Urinary bladder (tissue), 3 donors: ENCODE measurements at regions not wholly inside any gene's neighbourhood (a gene's known extent, or its start where the extent isn't known, plus 50 kb on each side); places are given as distances from the start of the nearest gene placed in this dataset.
"Not testable (repeated sequence)": the region's sequence is repeated elsewhere in the genome, so short reads cannot be mapped to it uniquely, and the experiment has no call there.

Source experiments
- DNase-seq: peaks from one replicate; pipeline ENCODE4 v3.0.0-alpha.2; 2015; ENCODE audit errors: extremely low spot score
- H3K27ac ChIP-seq: one replicate; pipeline ENCODE4 v1.5.1; 2013; ENCODE audit warnings: low read depth, mild to moderate bottlenecking, moderate library complexity
- H3K36me3 ChIP-seq: one replicate; pipeline ENCODE4 v1.6.1; 2013; ENCODE audit warnings: mild to moderate bottlenecking, moderate library complexity; ENCODE audit not compliant: insufficient read depth
- H3K4me1 ChIP-seq: one replicate; pipeline ENCODE4 v1.6.1; 2013; ENCODE audit warnings: mild to moderate bottlenecking, moderate library complexity; ENCODE audit not compliant: insufficient read depth
- H3K4me3 ChIP-seq: one replicate; pipeline ENCODE4 v1.5.1; 2013; ENCODE audit warnings: low read depth, low read length
- WGBS: extraction: QIAGEN DNeasy Blood & Tissue Kit; methylation state at CpG from one replicate; pipeline ENCODE4 v1.1.7; 2013; 5-methylcytosine and 5-hydroxymethylcytosine counted together
- donor health status: healthy with polysubstance abuse.
- donor health status: healthy.

DNA sequence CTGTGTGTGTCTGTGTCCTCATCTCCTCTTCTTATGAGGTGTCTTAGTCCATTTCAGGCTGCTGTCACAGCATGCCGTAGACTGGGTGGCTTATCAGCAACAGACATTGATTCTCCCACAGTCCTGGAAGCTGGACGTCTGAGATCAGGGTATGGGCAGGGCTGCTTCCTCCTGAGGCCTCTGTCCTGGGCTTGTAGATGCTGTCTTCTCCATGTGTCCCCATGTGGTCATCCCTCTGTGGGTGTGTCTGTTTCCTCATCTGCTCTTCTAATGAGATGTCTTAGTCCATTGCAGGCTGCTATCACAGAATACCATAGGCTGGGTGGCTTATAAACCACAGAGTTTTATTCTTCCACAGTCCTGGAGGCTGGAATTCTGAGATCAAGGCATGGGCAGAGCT is 205.0 kb upstream of the USP9Y start:
- 69% methylated on average over 2 of the region's 2 CpGs for WGBS

DNA sequence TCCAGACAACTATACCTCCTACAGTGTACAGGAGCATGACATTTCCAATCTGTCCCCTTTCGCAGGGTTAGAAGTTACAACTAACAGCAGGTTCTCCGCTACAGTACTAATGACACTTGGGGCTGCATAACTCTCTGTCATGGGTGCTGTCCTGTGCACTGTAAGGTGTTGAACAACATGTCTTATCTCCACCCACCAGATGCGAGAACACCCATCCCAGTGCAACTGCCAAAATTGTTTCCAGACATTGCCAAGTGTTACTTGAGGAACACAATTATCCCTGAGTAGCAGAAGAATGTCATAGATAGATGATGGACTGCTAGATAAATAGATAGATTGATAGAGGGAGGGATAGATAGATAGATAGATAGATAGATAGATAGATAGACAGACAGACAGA is 200.9 kb upstream of the USP9Y start:
- H3K27ac ChIP-seq = no peak overlapping the region
- H3K36me3 ChIP-seq = no peaks in the 10 kb centered on the region
- no peak for DNase-seq
- WGBS = 87% methylated on average over 3 of the region's 3 CpGs
- no peaks in the 10 kb centered on the region for H3K4me1 ChIP-seq
- H3K4me3 ChIP-seq = no peak overlapping the region

More for the DNA sequence above, 205.0 kb upstream of the USP9Y start:
- Histone ChIP-seq H3K4me3 (no peak overlapping the region), H3K36me3 (no peaks in the 10 kb centered on the region), H3K27ac (no peak overlapping the region), H3K4me1 (no peaks in the 10 kb centered on the region)
- no peak for DNase-seq

DNA sequence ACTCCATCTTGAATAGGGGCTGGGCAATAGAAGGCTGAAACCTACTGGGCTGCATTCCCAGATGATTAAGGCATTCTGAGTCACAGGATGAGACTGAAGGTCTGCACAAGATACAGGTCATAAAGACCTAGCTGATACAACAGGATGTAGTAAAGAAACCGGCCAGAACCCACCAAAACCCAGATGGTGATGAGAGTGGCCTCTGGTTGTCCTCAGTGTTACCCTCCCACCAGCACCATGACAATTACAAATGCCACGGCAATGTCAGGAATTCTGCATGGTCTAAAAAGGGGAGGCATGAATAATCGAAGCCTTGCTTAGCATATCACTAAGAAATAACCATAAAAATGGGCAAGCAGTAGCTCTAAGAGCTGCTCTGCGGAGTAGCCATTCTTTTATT is 197.0 kb upstream of the USP9Y start:
- not testable (repeated sequence) for H3K4me3 ChIP-seq

DNA sequence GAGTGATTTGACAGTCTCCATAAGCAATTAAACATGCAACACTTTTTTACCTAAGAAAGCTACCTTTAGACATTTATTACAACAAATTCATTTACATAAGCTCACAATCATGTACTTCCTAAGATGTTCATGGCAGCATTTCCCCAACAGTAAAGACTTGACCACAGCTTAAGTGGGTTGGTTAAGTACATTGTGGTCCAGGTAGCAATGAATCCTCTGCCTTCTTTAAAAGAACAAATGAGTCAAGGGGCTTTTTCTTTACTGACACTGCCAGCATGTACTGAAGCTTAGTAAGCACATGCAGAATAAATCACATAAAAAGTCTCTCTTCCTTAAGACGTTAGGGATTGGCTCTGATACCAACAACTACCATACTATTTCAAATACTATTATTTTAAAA is 183.7 kb upstream of the USP9Y start:
- no peak for DNase-seq
- no peak overlapping the region for H3K4me3 ChIP-seq
- no peaks in the 10 kb centered on the region for H3K36me3 ChIP-seq
- H3K27ac ChIP-seq = no peak overlapping the region
- no peaks in the 10 kb centered on the region for H3K4me1 ChIP-seq
- 38% methylated on average over 1 of the region's 1 CpG for WGBS

More for the DNA sequence above, 197.0 kb upstream of the USP9Y start:
- not testable (repeated sequence) for H3K27ac ChIP-seq, H3K4me1 ChIP-seq, H3K36me3 ChIP-seq, DNase-seq
- 59% methylated on average over 4 of the region's 4 CpGs for WGBS

DNA sequence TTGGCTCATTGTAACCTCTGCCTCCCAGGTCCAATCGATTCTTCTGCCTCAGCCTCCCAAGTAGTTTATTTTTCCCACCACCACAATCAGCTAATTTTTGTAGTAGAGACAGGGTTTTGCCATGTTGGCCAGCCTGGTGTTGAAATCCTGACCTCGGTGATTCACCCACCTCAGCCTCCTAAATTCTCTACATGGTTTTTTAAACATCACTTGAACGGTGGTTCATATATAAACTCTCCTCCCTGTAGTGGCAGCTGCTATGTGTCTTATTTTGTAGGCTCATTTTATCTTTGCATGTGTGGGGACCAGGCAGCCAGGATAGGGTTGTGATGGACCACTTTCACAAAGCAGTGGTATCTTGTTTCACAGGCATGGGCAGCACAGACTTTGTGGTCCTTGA is 175.8 kb upstream of the USP9Y start:
- Histone ChIP-seq H3K36me3 (no peaks in the 10 kb centered on the region), H3K27ac (no peak overlapping the region), H3K4me1 (no peaks in the 10 kb centered on the region), H3K4me3 (no peak overlapping the region)
- no peak for DNase-seq
- 34% methylated on average over 3 of the region's 3 CpGs for WGBS

DNA sequence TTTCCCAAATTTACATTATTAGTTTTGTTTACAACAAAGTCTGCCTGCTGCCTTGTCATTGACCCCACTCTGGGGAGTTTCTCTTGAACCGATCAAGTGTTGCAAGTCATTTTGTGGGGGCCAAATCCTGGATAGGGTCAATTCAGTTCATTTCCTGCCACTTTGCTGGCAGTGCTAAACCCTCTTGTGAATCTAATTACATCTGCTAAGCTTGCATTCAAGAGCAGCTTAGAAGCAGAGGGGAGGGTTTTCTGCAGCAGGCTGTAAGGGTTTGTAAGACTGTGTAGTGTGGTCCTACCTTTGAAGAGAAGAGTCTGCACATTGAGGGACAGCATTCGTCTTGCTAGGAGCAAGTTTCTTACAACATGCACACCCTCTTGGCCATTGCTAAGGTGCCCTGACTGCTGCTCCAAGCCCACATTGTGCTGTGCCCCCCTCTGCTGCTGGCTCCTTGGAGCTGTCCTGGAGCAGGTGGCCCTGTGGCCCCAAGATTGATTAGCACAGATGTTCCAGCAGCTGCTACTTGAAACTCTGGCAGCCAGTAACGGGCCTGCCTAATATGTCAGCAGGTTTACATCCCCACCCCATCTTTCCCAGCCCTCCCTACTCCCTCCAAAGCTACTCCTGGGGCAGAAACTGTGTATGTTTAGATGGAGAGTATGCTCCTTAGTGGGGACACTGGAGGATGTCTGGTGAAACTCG is 174.5 kb upstream of the USP9Y start:
- H3K27ac ChIP-seq = no peak overlapping the region
- H3K36me3 ChIP-seq = no peaks in the 10 kb centered on the region
- 18% methylated on average over 4 of the region's 4 CpGs for WGBS
- DNase-seq = no peak
- no peaks in the 10 kb centered on the region for H3K4me1 ChIP-seq
- no peak overlapping the region for H3K4me3 ChIP-seq

DNA sequence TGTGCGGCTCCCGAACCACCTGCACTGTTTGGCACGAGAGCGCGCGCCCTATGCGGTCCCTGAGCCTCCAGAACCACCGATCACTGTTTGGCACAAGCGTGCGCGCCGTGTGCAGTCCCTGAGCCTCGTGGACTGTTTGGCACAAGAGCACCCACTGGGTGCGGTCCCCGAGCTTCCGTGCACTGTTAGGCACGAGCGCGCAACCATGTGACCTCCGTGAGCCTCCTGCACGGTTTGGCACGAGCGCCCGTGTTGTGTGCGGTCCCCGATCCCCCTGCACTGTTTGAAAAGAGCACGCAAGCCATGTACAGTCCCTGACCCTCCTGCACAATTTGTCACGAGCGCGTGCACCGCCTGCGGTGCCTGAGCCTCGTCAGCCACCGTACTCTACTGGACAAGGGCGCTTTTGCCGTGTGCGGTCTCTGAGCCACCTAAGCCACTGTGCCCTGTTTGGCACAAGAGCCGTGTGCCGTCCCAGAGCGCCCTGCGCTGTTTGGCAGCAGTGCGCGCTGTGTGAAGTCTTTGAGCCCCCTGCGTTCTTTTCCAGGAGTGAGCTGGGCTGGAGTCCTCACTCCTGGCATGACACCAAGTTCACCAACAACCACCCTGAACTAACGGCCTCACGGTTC is 163.7 kb upstream of the USP9Y start:
- no peak overlapping the region for H3K27ac ChIP-seq
- no peak for DNase-seq

DNA sequence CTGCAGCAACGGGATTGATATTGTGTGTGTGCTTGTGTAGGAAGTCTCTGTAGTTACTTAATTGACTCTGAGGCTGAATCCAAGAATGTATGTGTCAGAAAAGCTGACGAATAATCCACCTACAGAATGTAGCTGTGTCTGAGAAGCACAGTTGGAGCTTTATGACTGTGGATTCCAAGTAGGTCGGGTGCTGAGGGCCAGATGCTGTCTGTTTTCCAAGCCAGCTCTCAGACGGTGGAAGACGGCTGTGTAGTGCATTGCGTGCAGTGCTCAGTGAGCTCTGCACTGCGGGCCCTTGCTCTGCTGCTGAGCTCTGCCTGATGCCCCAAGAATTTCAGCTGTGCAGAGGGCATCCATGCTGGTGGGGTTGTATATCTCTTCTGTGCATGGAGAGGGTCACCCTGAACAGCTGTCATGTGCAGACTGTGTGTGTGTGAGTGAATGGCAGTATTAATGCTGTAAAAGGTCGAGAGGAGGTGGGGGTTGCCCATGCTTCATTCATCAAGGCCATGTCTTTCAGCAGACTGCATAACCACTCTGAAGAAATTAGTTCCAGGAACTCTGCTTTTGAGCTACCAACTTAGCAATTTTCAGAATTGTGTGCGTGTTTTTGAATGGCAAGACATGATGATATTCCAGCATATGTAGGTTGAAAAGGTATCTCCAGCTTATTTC is 154.1 kb upstream of the USP9Y start:
- no peak for DNase-seq
- Histone ChIP-seq H3K27ac (no peak overlapping the region), H3K4me1 (no peaks in the 10 kb centered on the region), H3K36me3 (no peaks in the 10 kb centered on the region), H3K4me3 (no peak overlapping the region)
- WGBS = 47% methylated on average over 9 of the region's 9 CpGs

More for the DNA sequence above, 163.7 kb upstream of the USP9Y start:
- no peaks in the 10 kb centered on the region for H3K36me3 ChIP-seq
- H3K4me3 ChIP-seq = no peak overlapping the region
- WGBS = 5% methylated on average over 46 of the region's 46 CpGs
- H3K4me1 ChIP-seq = no peaks in the 10 kb centered on the region

DNA sequence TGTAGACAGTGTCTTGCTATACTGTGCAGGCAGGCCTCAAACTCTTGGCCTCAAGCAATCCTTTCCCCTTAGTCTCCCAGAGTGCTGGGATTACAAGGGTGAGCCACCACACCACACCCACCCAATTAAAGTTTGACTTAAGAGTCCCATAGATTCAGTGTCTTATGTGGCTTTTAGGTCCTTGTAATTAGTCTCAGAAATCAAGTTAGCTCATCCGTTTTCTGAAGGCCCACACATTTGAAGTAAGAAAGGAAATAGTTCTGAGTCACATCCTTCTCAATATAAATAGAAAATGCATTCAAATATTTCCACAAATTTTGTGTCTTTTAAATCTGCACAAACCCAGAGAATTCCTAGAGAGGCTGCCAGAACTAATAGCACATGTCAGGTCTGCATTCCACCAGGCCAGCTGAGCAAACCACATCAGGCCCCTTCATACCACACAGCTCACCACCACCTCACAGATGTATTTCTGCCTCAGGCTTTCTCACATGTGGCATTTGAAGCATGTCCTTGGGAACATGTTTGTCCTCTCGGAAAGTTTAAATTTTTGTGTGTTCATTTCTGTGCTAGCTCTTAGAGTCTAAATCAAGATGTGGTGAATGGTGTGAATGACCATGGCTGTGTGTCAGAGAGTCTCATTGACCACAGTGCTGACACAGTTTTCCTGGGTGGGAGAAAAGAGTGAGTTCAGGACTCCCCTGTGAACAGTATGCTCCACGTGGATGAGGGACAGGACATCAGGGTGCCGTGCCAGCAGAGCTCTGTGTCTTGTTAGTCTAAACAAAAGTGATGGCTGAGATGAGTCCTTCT is 148.4 kb upstream of the USP9Y start:
- H3K4me1 ChIP-seq = no peaks in the 10 kb centered on the region
- H3K4me3 ChIP-seq = no peak overlapping the region
- no peak overlapping the region for H3K27ac ChIP-seq
- no peaks in the 10 kb centered on the region for H3K36me3 ChIP-seq
- no peak for DNase-seq
- WGBS = 44% methylated on average over 4 of the region's 4 CpGs

DNA sequence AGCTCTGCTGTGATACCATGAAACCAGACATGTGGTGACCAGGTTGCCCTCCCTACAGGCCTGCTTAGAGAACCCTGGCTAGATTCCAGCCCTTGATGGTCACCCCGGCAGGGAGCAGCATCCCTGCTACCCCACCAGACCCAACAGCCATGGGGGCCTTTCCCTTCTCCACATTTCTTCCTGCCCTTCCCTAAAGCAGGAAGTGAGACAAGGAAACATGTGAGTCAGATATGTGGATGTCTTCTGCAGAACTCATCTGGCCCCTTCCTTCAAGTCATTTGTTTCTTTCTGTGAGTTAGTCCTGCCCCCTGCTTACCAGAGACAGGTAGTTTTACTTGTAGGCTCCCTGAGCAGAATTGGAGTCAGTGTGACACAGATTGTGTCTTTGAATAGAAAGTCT is 147.1 kb upstream of the USP9Y start:
- no peaks in the 10 kb centered on the region for H3K4me1 ChIP-seq
- WGBS = 46% methylated on average over 1 of the region's 1 CpG
- no peaks in the 10 kb centered on the region for H3K36me3 ChIP-seq
- no peak overlapping the region for H3K4me3 ChIP-seq
- no peak for DNase-seq
- H3K27ac ChIP-seq = no peak overlapping the region

DNA sequence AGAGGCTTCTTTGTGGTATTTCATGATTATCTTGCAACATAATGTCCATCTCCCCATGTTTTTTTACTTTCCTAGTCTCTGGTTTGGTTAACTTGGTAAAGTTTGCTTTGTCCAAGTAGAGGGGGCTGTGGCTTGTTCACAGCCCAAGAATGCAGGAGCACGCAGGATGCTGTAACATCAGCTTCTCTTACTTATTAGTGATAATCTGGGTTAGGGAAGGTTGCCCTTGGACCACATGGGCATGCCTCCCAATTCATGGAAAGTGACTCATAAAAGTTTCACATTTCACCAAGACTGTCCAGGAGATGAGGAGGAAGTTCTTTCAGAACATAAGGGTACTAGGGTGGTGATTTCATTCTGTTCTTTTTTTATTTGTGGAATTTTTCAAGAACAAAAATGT is 146.0 kb upstream of the USP9Y start:
- no peak for DNase-seq
- Histone ChIP-seq H3K4me1 (no peaks in the 10 kb centered on the region), H3K4me3 (no peak overlapping the region), H3K27ac (no peak overlapping the region), H3K36me3 (no peaks in the 10 kb centered on the region)
- 81% methylated on average over 1 of the region's 1 CpG for WGBS

DNA sequence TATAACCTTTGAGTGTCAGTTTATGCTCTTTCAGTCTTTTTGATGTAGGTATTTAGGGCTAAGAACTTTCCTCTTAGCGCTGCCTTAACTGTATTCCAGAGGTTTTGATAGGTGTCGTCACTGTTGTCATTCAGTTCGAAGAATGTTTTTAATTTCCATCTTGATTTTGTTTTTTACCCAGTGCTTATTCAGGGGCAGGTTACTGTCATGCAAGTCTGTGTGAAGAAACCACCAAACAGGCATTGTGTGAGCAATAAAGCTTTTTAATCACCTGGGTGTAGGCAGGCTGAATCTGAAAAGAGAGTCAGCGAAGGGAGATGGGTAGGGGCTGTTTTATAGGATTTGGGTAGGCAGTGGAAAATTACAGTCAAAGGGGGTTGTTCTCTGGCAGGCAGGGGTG is 142.0 kb upstream of the USP9Y start:
- Histone ChIP-seq H3K4me1 (no peaks in the 10 kb centered on the region), H3K4me3 (no peak overlapping the region)
- 76% methylated on average over 4 of the region's 4 CpGs for WGBS

DNA sequence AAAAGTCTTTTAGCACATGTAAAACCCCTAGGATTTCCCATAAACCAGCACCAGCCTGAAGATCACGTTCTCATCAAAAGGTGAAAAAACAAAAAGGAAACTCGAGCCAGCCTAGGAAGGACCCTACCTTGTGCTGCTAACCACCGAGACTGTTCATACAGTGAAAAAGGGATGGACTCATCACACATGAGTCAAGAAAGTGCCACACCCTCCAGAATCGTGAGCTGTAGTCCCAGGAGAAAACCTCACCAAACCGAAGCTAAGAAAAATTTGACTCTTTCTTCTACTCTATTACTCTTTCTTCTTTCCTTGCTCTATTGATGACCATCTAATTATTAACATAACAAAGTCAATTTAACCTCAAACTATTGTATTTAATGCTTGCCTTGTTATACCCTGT is 124.8 kb upstream of the USP9Y start:
- H3K27ac ChIP-seq = no peak overlapping the region
- no peak for DNase-seq
- H3K4me3 ChIP-seq = no peak overlapping the region
- WGBS = 69% methylated on average over 5 of the region's 5 CpGs
- no peaks in the 10 kb centered on the region for H3K36me3 ChIP-seq
- no peaks in the 10 kb centered on the region for H3K4me1 ChIP-seq

More for the DNA sequence above, 142.0 kb upstream of the USP9Y start:
- DNase-seq = no peak
- H3K36me3 ChIP-seq = no peaks in the 10 kb centered on the region
- no peak overlapping the region for H3K27ac ChIP-seq
